RPMI8226 (cell line): ENCODE measurements at regions not wholly inside any gene's neighbourhood (a gene's known extent, or its start where the extent isn't known, plus 50 kb on each side); places are given as distances from the start of the nearest gene placed in this dataset.
"Not testable (repeated sequence)": the region's sequence is repeated elsewhere in the genome, so short reads cannot be mapped to it uniquely, and the experiment has no call there.

ENCODE experiments used
- DNase-seq: peaks from one replicate; pipeline ENCODE4 v3.0.0-alpha.2; 2015

DNA sequence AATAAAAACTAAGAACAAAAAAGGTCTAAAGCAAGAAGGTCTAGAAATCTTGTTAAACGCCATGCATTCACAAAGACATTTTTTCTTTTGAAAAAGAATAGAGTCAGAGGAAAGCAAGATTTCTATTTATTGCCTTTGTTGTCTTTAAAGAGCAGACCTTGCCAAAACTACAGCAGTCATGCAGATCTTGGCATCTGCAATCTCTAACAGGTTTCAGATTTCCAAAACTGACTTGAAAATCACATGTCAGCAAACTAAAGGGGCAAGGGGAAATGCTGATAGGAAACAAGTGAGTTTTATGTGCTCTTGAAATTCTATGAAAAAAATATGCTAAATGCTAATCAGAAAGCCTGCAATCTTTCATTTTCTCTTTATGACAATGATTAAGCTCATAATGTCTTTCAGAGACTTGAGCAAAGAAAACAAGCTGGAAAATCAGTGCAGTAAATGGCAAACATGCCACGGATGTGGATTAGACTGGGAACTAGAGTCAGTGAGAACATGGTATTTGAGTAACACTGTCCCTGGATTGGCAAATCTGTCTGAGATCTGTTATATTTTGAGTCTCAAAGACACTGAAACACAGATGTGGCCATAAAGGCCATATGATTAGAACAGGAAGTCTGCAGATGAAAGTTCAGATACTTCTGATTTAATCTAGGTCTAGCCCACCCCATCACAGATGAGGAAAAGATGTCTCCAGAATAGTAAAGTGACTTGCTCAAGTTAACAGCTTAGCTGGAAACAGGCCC, 361.4 kb upstream of the RPS23 start:
- DNase-seq = peak; percentile 67

DNA sequence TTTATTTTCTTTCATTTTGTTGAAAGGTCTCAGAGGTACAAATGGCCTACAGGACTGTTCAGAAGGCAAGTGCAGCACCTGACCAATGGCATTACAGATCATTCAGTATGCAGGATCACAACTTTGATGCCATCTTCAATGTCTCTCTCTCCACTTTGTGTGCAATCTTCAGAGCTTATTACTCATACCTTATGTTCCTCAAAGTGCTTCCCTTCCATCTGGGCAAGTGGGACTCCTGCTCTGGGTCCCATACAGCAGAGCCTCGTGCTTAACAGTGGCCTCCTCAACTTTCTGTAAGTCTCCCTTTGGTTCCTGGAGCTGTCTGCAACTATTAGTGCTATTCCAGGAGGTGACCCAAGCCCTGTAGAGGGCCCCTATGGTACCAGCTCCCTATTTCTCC, 358.4 kb upstream of the RPS23 start:
- no peak for DNase-seq

DNA sequence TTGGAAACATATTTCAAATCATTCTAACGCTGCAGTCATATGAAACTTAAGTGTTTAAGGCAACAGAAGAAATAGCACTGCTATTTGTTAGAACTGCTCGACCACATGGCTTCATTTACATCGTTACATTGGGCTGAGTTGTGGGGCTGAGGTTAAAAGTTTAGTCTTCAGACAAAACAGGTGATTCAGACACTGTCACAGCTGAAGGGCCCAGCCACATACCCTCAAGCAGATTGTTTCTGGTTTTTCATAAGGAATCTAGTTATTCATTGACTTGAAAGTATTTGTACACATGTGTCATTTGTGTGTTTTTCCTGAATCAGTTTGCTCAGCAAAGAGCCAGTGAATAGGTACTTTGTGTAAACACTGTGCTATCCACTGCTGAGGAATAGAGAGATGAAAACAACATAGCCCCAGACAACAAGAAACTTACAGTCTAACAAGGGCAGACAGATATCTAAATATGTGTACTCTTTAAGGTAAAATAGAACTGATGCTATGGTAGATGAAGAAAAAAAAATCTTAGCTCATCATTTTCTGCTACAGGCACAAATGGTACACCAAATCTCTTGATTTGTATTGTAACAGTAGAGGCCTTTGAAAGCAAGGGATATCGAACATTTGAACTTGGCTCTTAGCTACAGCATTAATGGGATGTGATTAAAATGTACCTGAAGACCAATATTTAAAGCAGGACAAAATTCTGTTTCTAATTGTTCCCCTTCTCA, 357.6 kb upstream of the RPS23 start:
- peak; percentile 13 for DNase-seq

DNA sequence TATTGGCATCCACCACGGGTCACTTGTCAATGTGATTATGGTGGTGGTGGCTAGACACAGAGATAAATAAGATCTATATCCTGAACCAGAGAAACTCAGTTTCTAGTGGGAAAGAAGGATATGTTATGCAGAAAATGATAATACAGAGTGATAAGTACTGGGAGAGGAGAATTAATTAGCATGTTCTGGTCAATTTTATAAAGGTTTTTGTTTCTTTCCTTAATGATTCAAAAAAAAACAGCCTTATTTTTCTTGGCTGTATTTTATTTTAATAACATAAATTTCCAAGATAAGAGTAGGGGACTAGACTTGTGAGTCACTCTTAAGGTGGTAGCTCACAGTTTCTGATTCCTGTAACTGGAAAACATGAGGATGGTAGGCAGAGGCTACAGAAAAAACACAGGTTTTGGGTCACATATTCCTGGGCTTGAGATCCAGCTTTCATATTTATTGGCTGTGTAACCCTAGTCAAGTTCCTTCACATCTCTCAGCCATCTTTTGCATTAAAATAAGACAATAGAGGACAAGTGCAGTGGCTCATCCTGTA, 350.3 kb upstream of the RPS23 start:
- DNase-seq = no peak

DNA sequence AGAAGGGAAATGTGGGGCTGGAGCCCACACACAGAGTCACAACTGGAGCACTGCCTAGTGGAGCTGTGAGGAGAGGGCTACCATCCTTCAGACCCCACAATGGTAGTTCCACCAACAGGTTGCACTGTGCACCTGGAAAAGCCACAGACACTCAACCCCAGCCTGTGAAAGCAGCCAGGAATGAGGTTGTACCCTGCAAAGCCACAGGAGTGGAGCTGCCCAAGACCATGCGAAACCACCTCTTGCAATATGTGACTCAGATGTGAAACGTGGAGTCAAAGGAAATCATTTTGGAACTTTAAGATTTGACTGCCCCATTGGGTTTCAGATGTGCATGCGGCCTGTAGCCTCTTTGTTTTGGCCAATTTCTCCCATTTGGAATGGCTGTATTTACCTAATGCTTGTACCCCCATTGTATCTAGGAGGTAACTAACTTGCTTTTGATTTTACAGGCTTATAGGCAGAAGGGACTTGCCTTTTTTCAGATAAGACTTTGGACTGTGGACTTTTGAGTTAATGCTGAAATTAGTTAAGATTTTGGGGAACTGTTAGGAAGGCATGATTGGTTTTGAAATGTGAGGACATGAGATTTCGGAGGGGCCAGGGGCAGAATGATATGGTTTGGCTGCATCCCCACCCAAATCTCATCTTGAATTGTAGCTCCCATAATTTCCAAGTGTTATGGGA, 348.9 kb upstream of the RPS23 start:
- not testable (repeated sequence) for DNase-seq

DNA sequence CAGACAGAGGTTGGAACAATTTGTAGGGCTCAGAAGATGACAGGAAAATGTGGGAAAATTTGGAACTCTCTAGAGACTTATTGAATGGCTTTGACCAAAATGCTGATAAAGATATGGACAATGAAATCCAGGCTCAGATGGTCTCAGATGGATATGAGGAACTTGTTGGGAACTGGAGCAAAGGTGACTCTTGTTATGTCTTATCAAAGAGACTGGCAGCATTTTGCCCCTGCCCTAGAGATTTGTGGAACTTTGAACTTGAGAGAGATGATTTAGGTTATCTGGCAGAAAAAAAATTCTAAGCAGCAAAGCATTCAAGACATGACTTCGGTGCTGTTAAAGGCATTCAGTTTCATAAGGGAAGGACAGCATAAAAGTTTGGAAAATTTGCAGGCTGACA, 347.9 kb upstream of the RPS23 start:
- DNase-seq = not testable (repeated sequence)

DNA sequence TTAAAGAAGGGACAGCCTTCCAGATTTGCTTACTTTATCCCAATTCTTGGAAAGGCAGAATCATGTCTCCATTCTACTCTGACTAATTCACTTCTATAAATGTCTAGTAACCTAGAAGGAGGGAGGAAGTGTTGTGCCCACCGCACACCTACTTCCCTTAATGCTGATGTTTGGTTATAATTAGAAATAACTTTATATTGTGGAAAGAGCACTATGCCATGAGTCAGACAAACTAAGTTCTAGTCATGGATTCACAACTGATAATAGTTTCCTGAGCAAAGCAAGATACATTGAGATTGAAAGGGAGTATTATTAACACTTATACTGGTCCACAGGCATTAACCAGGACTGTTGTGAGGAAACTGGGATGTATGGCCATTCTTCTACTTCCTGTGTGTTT, 345.9 kb upstream of the RPS23 start:
- DNase-seq = no peak

DNA sequence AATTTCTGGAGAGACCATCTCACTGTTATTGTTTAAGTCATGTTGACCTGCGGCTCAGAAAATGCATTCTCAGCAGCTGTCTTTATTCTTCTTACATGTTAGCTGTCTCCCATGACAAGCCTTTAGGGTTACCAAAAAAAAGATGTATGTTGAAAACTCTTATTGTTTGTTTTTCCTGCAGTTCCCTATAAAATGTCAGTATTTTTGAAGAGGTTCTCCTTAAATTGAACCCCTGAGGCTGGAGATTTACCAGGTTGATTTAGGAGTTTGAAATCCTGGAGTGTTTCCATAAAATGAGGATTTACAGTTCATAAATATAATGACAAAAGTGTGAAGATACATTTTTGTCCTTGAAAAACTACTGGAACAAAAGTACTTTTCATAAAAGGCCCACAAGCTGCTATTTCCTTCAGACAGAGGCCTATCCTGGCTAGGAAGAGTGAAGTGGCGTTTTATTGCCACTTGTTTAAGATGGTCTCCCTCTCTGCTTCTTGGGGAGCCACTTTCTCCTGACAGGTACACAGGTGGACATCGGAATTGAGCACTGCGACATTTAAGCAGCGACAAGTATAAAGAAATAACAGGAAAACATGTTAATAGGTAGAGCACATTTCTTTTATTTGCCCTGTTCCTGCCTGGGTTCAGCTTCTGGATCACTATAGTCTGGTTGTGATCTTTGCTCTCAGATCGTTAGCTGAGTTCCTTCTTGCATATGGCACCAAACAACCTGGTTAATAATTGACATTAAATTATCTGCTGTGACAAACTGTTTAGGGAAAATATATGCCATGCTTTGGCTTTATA, 344.8 kb upstream of the RPS23 start:
- no peak for DNase-seq

DNA sequence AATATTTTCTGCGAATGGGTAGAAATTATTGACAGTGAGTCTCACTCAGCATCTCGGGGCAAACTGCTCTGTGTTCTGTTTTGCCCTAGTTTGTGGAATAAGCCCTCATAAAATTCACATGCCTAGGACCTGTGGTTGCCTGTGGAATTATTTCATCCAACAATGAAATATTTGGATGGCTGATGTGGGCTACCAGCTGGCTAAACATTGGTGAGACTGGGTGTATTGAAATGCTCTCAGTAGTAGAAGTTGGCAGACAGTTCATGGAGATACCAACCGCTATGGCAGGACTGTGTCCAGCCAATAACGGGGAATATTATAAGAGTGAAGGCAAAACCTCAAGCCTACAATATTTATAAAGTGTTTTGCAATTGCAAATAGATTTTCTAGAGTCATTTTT, 344.1 kb upstream of the RPS23 start:
- no peak for DNase-seq

DNA sequence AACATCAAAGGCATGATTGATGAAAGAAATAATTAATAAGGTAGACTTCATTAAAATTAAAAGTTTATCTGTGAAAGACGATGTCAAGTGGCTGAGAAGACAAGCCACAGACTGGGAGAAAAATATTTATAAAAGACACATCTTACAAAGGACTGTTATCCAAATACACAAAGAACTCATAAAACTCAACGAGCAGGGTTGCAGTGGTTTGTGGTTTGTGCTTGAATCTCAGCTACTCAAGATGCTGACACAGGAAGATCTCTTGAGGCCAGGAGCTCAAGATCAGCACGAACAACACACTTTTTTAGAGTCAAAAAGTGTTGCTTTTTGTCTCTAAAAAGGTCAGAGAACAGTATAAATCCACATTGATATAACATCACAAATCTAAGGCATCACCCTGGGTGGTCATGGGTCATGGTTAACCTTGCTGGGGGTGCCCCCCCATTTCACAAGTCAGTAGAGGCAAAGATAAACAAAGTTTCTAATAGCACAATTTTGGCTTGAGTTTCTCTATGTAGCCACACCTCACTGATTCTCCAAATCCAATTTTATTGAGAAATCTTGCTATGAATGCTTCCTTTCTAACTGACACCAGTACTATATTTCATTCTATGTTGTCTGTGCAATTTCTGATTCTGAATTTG, 342.9 kb upstream of the RPS23 start:
- DNase-seq = peak; percentile 55

DNA sequence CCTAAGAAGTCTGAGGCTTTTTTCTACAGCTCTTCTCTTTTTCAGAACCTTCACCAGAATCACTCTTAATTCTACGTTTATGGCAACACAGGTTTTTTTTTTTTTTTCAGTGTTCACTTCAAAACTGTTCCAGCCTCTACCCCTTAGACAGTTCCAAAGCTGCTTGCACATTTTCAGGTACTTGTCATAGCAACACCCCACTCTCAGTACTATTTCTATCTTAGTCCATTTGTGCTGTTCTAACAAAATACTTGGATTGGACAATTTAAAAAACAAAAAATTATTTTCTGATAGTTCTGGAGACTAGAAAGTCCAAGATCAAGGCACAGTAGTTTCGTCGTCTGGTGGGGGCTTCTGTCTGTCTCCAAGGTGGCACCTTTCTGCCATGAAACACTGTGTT, 340.9 kb upstream of the RPS23 start:
- no peak for DNase-seq

DNA sequence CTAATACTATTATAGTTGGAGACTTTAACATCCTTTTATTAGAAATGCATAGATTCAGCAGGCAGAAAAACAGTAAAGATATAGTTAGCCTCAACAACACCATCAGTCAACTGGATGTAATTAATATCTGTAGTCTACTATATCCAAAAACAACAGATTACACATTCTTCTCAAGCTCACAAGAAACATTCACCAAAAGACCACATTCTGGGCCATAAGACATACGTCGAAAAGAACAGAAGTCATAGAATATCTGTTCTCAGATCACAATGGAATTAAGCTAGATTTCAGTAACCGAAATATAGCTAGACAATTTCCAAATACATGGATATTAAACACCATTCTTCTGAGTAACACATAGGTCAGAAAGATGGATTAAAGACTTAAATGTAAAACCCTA, 336.6 kb upstream of the RPS23 start:
- no peak for DNase-seq

DNA sequence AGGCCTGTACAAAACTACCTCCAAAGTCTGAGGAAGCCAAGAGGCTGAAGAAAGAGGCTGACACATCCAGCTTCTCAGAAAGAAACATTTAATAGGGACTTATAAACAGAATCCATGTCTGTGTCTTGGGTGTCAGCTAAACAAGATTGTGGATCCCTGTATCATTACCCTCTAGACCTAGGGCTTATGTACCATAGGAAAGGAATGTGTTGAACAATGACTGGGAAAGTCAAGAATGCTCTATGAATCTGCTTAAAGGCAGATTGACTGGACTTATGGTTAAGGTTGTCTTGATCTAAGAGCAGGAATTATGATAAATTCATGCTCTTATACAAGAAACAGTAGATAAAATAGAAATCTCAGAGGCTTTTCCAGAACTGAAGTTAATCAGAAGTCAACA, 335.7 kb upstream of the RPS23 start:
- DNase-seq = no peak

DNA sequence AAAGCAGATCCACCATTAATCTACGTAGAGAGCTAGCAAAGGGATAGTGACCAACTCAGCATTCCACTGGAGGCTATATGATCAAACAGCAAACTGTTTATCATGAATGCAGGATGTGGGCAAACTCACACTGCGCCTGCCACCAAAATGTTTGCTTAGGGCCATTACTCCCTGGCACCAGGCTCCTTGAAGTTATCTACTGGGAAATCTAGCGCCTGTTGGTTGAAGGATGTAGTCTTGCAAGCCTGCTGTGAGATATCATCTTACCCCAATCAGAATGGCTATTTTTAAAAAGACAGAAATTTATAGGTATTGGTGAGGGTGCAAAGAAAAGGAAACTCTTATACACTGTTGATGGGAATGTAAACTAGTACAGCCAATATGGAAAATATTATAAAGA, 332.5 kb upstream of the RPS23 start:
- no peak for DNase-seq

DNA sequence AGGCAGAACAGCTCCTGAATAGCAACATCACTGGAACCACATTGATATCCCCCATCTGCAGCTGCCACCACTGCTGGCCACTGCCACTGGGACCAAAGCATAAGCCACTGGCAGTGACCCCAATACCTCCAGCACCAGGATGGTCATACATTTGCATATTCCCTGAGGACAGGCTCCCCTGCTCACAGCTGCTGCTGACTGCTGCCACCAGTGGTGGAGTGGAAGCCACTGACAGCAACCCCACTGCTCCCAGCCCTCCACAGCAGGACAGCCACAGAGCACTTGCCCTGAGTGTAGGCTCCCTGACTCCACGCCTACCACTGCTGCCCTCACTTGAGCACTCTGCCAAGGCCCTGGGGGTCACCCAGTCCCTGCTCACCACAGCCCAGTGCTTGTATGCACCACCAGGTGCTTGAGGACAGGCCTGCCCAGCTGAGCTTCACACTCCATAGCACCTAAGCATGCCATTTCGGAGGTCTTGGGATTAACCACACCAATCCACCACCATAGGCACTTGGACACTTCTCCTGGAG, 327.4 kb upstream of the RPS23 start:
- DNase-seq = peak; percentile 59

DNA sequence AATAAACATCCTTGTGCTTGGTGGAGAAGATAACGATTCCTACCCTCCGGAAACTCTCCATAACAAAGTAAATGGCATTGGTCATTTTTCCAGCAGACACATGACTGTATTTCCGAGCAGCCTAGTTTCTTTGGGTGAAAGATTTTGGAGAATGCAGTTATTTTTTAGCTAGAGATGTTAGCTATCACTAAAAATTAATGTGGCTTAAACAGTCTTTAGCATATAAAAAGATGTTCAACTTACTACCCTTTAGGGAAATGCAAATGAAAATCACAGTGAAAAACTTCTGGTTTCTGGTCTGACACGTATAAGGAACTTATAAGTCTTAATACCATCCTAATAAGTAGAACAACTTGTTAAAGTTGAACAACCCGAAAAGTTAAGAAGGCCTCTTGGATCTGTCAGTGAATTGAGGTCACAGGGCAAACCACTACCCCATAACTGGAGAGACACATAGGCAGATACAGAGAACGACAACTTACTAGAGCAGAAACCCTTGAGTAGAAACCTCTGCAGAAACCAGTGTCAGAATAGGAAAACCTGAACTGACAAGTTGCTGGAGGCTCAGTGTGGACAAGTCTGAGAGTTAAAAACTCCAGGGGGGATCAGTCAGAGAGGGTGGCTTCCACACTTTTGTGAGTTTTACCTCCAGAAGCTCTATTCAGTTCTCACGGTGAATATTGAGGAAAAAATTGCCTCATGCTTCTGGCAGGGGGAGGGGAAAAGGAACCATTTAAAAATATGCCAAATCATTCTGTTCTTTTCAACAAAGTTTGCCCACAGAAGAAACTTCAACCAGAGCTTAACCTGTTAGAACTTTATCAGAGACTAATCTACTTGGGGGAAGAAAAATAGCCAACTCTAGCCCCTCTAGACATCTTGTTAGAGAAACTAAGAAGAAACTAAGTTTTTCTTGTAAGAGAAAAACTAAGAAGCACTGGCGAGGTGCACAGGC, 325.2 kb upstream of the RPS23 start:
- DNase-seq = no peak

DNA sequence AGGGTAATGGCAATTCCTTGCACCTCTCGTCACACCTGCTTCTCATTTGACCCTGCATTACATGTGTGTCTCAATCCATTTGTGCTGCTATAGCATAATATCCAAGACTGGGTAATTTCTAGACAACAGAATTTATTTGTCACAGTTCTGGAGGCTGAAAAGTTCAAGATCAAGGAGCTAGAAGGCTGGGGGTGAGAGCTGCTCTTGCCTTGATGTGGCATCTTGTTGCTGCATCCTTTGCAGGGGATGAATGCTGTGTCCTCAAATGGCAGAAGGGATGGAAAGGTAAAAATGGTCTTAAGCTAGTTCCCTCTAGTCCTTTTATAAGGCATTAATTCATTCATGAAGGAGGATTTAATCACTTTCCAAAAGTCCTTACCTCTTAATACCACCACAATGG, 323.7 kb upstream of the RPS23 start:
- no peak for DNase-seq

DNA sequence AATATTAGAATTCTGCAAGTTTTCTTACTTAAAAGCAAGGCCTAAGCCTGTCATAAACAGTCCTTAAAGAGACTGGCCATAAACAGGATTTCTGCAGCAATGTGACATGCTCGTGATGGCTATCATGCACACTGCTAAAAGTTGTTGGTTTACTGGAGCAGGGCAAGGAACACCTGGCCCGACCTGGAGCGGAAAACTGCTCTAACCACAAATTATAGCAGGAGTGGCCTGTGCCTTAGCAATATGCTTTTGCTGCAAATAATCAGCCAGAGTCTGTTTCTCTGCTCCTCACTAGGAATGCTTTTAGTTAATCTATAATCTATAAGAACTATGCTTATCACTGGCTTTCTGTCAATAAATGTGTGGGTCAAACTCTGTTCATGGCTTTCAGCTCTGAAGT, 322.9 kb upstream of the RPS23 start:
- DNase-seq = peak; percentile 63

DNA sequence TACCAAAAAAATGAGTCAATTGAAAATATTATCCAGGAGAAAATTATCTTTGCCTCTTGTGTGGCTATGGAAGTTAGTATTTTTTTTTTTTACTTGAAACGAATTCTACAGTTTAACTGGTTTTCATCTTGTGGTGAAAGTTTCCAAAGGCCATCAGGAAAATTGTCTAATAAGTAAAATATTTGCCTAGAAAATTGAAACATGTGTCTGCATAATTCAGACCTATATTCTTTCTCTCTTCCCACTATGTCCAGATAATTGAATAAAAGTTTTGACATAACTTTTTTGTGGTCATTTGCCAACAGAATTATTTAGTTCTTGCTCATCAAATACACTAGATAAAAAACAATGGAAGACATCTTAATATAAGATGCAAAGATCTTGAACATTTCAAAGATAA, 321.5 kb upstream of the RPS23 start:
- DNase-seq = no peak

DNA sequence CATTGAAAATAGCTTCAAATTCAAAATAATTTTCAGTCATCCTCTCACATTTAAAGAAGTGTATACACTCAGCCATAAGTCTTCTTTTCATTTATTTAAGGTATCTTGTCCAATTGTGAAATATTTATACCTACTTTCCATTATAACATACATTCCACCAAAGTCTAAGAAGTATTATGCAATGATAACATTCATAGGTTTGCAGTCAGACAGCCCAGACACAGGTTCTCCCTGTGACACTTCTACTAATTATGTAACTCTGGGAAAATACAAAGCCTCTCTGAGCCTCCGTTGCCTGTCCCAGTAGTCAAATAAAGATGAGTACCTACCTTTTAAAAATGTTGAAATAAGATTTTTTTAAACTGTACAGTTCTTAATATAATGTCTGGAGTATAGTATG, 320.9 kb upstream of the RPS23 start:
- DNase-seq = no peak

DNA sequence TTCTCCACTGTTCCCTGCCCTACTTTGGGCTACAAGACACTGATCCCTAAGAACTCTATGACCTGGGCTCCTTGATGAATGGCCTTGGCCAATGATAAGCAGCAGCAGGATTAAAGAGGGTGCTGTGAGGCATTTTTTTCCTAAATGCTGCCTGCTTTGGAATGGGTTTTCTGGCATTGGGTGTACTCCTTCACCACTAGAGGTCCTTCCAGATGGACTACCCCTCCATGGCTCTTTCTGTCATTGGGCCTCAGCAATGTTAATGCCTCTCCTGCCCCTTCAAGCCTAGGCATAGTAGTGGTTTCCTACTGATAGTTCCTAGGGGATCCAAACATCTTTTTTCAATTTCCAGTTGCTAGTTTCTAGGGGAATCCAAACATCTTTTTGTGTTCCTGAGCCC, 319.3 kb upstream of the RPS23 start:
- DNase-seq = no peak
